SK-N-SH (cell line): ENCODE measurements at regions not wholly inside any gene's neighbourhood (a gene's known extent, or its start where the extent isn't known, plus 50 kb on each side); places are given as distances from the start of the nearest gene placed in this dataset.

Experiments
- CTCF ChIA-PET: fragments of 300-600, 350-600 bp; formaldehyde crosslinking; extraction: SDS; loops from one replicate; lab custom pipeline; 2021; lab: Yijun Ruan, JAX
- POLR2A ChIA-PET: fragments of 350-600 bp; sonication (Branson Sonifier 250); formaldehyde crosslinking; extraction: SDS; loops from one replicate; lab custom pipeline; 2020; ENCODE audit warnings: antibody characterized with exemption, inconsistent platforms; lab: Yijun Ruan, JAX
- DNase-seq: peaks from one replicate; pipeline ENCODE4 v3.0.0; 2012
- H2AFZ ChIP-seq: fragments of 200-600 bp; sonication (generic); 2 replicates; pipeline ENCODE4 v1.8.1; 2016; ENCODE audit warnings: antibody characterized with exemption, mild to moderate bottlenecking, low read depth
- H3F3A ChIP-seq: fragments of 200-600 bp; sonication (generic); replicated peaks from 2 replicates; pipeline ENCODE3; 2016; ENCODE audit warnings: antibody characterized with exemption, mild to moderate bottlenecking; ENCODE audit not compliant: insufficient read depth
- H3K27ac ChIP-seq, 2 experiments: fragments of 200-500 bp in 1 of 2; fragments of 200-600 bp in 1 of 2; sonication (Bioruptor generic) in 1 of 2; sonication (generic), shearing (Covaris generic) in 1 of 2; 2 replicates each; pipeline versions ENCODE4 v1.5.1 to v1.6.1; 2014 to 2016; ENCODE audit warnings: low read depth in 2 of 2, inconsistent platforms in 1 of 2, low read length in 1 of 2, mild to moderate bottlenecking in 1 of 2, mixed read lengths in 1 of 2
- H3K27me3 ChIP-seq: fragments of 200-600 bp; sonication (generic), shearing (Covaris generic); 2 replicates; pipeline ENCODE4 v1.6.1; 2016; ENCODE audit warnings: mixed run types; ENCODE audit not compliant: insufficient read depth
- H3K36me3 ChIP-seq, 2 experiments: fragments of 200-500 bp in 1 of 2; fragments of 200-600 bp in 1 of 2; sonication (Bioruptor generic) in 1 of 2; sonication (generic) in 1 of 2; replicated peaks in 1 of 2; 2 replicates each; pipeline versions ENCODE3 to v1.5.1; 2014 to 2016; ENCODE audit warnings: low read length in 1 of 2, mild to moderate bottlenecking in 1 of 2; ENCODE audit not compliant: insufficient read depth in 2 of 2, control insufficient read depth in 1 of 2
- H3K4me1 ChIP-seq, 2 experiments: fragments of 200-500 bp in 1 of 2; fragments of 200-600 bp in 1 of 2; sonication (Bioruptor generic) in 1 of 2; sonication (generic), shearing (Covaris generic) in 1 of 2; 2 replicates each; pipeline versions ENCODE4 v1.5.1 to v1.6.1; 2014 to 2016; ENCODE audit warnings: low read depth in 1 of 2, low read length in 1 of 2, mixed run types in 1 of 2; ENCODE audit not compliant: insufficient read depth in 2 of 2, control insufficient read depth in 1 of 2
- H3K4me2 ChIP-seq: fragments of 200-600 bp; sonication (generic), shearing (Covaris generic); 2 replicates; pipeline ENCODE4 v1.6.1; 2017; ENCODE audit warnings: mixed run types
- H3K4me3 ChIP-seq, 2 experiments: fragments of 200-500 bp in 1 of 2; fragments of 200-600 bp in 1 of 2; sonication (Bioruptor generic) in 1 of 2; sonication (generic), shearing (Covaris generic) in 1 of 2; 2 replicates each; pipeline versions ENCODE4 v1.5.1 to v1.8.1; 2014 to 2016; ENCODE audit warnings: low read depth in 2 of 2, inconsistent platforms in 1 of 2, low read length in 1 of 2, mild to moderate bottlenecking in 1 of 2, mixed read lengths in 1 of 2, moderate library complexity in 1 of 2
- H3K79me2 ChIP-seq: fragments of 200-600 bp; sonication (generic); 2 replicates; pipeline ENCODE4 v1.8.1; 2017; ENCODE audit warnings: mild to moderate bottlenecking; ENCODE audit not compliant: insufficient read depth
- H3K9ac ChIP-seq: fragments of 200-600 bp; sonication (generic); 2 replicates; pipeline ENCODE4 v1.6.1; 2017; ENCODE audit warnings: mixed run types
- H3K9me2 ChIP-seq: fragments of 200-600 bp; sonication (generic); 2 replicates; pipeline ENCODE4 v1.6.1; 2017; ENCODE audit warnings: mixed run types
- H3K9me3 ChIP-seq: fragments of 200-600 bp; sonication (generic); 2 replicates; pipeline ENCODE4 v1.6.1; 2017; ENCODE audit warnings: mixed run types, mild to moderate bottlenecking, moderate library complexity
- H4K20me1 ChIP-seq: fragments of 200-600 bp; sonication (generic); 2 replicates; pipeline ENCODE4 v1.6.1; 2017; ENCODE audit warnings: mild to moderate bottlenecking, mixed run types; ENCODE audit not compliant: insufficient read depth
- CTCF ChIP-seq: fragments of 200-600 bp; sonication (generic); IDR thresholded peaks from 2 replicates; pipeline ENCODE4 v1.6.1; 2017; ENCODE audit warnings: antibody characterized with exemption, mild to moderate bottlenecking, moderate library complexity
- ELF1 ChIP-seq: IDR thresholded peaks from 2 replicates; pipeline ENCODE4 v1.4.0; 2012
- EP300 ChIP-seq, 2 experiments: IDR thresholded peaks; 2 replicates each; pipeline versions ENCODE4 v1.4.0 to v1.6.1; 2012; ENCODE audit warnings: borderline replicate concordance in 1 of 2, low read depth in 1 of 2, low read length in 1 of 2
- GATA2 ChIP-seq: sonication (generic); formaldehyde crosslinking; IDR thresholded peaks from 2 replicates; pipeline ENCODE4 v1.5.0; 2020; ENCODE audit warnings: mild to moderate bottlenecking, missing genetic modification reagents
- JUND ChIP-seq: IDR thresholded peaks from 2 replicates; pipeline ENCODE4 v1.4.0; 2012
- MAX ChIP-seq: IDR thresholded peaks from 2 replicates; pipeline ENCODE4 v1.4.0; 2012; ENCODE audit warnings: low read depth
- MEF2A ChIP-seq: IDR thresholded peaks from 2 replicates; pipeline ENCODE4 v1.4.0; 2012; ENCODE audit warnings: low read depth, borderline replicate concordance
- MXI1 ChIP-seq: IDR thresholded peaks from 2 replicates; pipeline ENCODE4 v1.6.1; 2012; ENCODE audit warnings: mild to moderate bottlenecking, low read depth, low read length, improper control_type of control experiment
- POLR2AphosphoS5 ChIP-seq: IDR thresholded peaks from 2 replicates; pipeline ENCODE4 v1.6.1; 2012; ENCODE audit warnings: low read depth, low read length
- RAD21 ChIP-seq: IDR thresholded peaks from 2 replicates; pipeline ENCODE4 v1.6.1; 2012; ENCODE audit warnings: mild to moderate bottlenecking, low read length
- REST ChIP-seq: IDR thresholded peaks from 2 replicates; pipeline ENCODE4 v1.6.1; 2012; ENCODE audit warnings: mild to moderate bottlenecking, low read depth, low read length, moderate library complexity
- RFX5 ChIP-seq: IDR thresholded peaks from 2 replicates; pipeline ENCODE4 v1.6.1; 2012; ENCODE audit warnings: mild to moderate bottlenecking, improper control_type of control experiment, low read length
- RXRA ChIP-seq: IDR thresholded peaks from 2 replicates; pipeline ENCODE4 v1.4.0; 2012; ENCODE audit warnings: low read depth, mild to moderate bottlenecking, borderline replicate concordance
- TEAD4 ChIP-seq: IDR thresholded peaks from 2 replicates; pipeline ENCODE4 v1.4.0; 2012; ENCODE audit warnings: mild to moderate bottlenecking, borderline replicate concordance; ENCODE audit not compliant: insufficient read depth
- USF1 ChIP-seq: IDR thresholded peaks from 2 replicates; pipeline ENCODE4 v1.4.0; 2012; ENCODE audit warnings: low read depth, borderline replicate concordance
- USF2 ChIP-seq: fragments of 150-350 bp; IDR thresholded peaks from 2 replicates; pipeline ENCODE4 v1.6.1; 2017; ENCODE audit warnings: antibody characterized with exemption, low read length, low read depth, borderline replicate concordance
- WGBS: methylation state at CpG from one replicate; pipeline ENCODE4 v1.1.6; 2017; ENCODE audit warnings: low lambda C conversion rate; 5-methylcytosine and 5-hydroxymethylcytosine counted together

- no peak overlapping the region for H3K27ac ChIP-seq
- ChIA-PET POLR2A (no interaction called here), CTCF (no interaction called here)
- H3K4me1 ChIP-seq, result peaks cover 0 to 7% of the 10 kb centered on the region in 2 experiments; a peak in 2 of 4 replicates
- no peaks in the 10 kb centered on the region for H3K27me3 ChIP-seq
- no peaks in the 10 kb centered on the region for H3K36me3 ChIP-seq
- no peak overlapping the region for H3K4me3 ChIP-seq
- no peaks in the 10 kb centered on the region for H3K79me2 ChIP-seq
- no peaks in the 10 kb centered on the region for H3F3A ChIP-seq
- no peak for DNase-seq
- no peaks in the 10 kb centered on the region for H3K9me3 ChIP-seq
- no peak overlapping the region for H3K9ac ChIP-seq
- TF ChIP-seq RFX5, result peak; percentile 33; the same call in 1 of the 2 replicates
- TF ChIP-seq GATA2 (CRISPR knock-in tag), result no peak
- TF ChIP-seq RAD21, result no peak
- TF ChIP-seq RXRA, result no peak
- no peak overlapping the region for H2AFZ ChIP-seq
- no peak overlapping the region for H3K4me2 ChIP-seq
- 39% methylated on average over 6 of the region's 6 CpGs for WGBS
- H3K9me2 ChIP-seq, result no peaks in the 10 kb centered on the region
- no peaks in the 10 kb centered on the region for H4K20me1 ChIP-seq
Measured at GRCh38 chr3:8156138-8156537, 345.5 kb upstream of the LMCD1 start.

GRCh38 chr3:8156831-8157230, 344.8 kb upstream of the LMCD1 start:
- Histone ChIP-seq H3K79me2 (no peaks in the 10 kb centered on the region), H2AFZ (no peak overlapping the region), H3K27ac (no peak overlapping the region), H3K9me2 (no peaks in the 10 kb centered on the region), H3F3A (no peaks in the 10 kb centered on the region), H4K20me1 (no peaks in the 10 kb centered on the region), H3K36me3 (no peaks in the 10 kb centered on the region), H3K9ac (no peak overlapping the region), H3K4me2 (no peak overlapping the region), H3K9me3 (no peaks in the 10 kb centered on the region), H3K27me3 (no peaks in the 10 kb centered on the region), H3K4me3 (no peak overlapping the region), H3K4me1 (peaks cover 0 to 7% of the 10 kb centered on the region in 2 experiments; a peak in 2 of 4 replicates)
- TF ChIP-seq POLR2AphosphoS5 (no peak), RFX5 (no peak)
- no peak for DNase-seq
- WGBS, result 72% methylated on average over 2 of the region's 2 CpGs
- CTCF ChIA-PET, result no interaction called here
- POLR2A ChIA-PET, result no interaction called here

GRCh38 chr3:8157640-8158039, 344.0 kb upstream of the LMCD1 start:
- ChIA-PET CTCF (no interaction called here), POLR2A (no interaction called here)
- Histone ChIP-seq H4K20me1 (no peaks in the 10 kb centered on the region), H3K79me2 (no peaks in the 10 kb centered on the region), H3K27me3 (no peaks in the 10 kb centered on the region), H3K9ac (no peak overlapping the region), H3K4me3 (no peak overlapping the region), H3K4me1 (peaks cover 0 to 7% of the 10 kb centered on the region in 2 experiments; a peak in 2 of 4 replicates), H2AFZ (no peak overlapping the region), H3K9me3 (no peaks in the 10 kb centered on the region), H3K4me2 (no peak overlapping the region), H3K27ac (no peak overlapping the region), H3K36me3 (no peaks in the 10 kb centered on the region), H3K9me2 (no peaks in the 10 kb centered on the region), H3F3A (no peaks in the 10 kb centered on the region)
- WGBS, result 23% methylated on average over 4 of the region's 4 CpGs
- DNase-seq, result no peak
- TF ChIP-seq RAD21 (no peak), USF1 (no peak), TEAD4 (no peak), MEF2A (no peak), MAX (no peak), REST (no peak), GATA2 (CRISPR knock-in tag) (no peak), USF2 (no peak), ELF1 (no peak), EP300 (IDR thresholded peaks at IDR 0.05; ENCODE audit: borderline replicate concordance in 1 of 2, low read depth in 1 of 2, low read length in 1 of 2) (no peak), JUND (no peak), CTCF (no peak), MXI1 (no peak)
